GM12878 (cell line): ENCODE measurements at regions not wholly inside any gene's neighbourhood (a gene's known extent, or its start where the extent isn't known, plus 50 kb on each side); places are given as distances from the start of the nearest gene placed in this dataset.

Source experiments
- ATAC-seq: fragments of 200-7000 bp; cut with Tn5 transposase; 3 replicates; pipeline ENCODE4 v1.9.1; 2020; ENCODE audit warnings: mild to moderate bottlenecking, moderate library complexity
- BruUV-seq: library from RNA; stranded (reverse); fragments of 400-500 nt; replicated peaks from 2 replicates; lab custom pipeline; 2021; lab: Mats Ljungman, UMichigan
- CTCF ChIA-PET: fragments of 300-600 bp; sonication (Branson Sonifier 250); formaldehyde crosslinking; extraction: SDS; loops from one replicate; lab custom pipeline; 2021; ENCODE audit warnings: inconsistent platforms; lab: Yijun Ruan, JAX
- POLR2A ChIA-PET: fragments of 350-600 bp; formaldehyde crosslinking; extraction: SDS; loops from one replicate; lab custom pipeline; 2021; ENCODE audit warnings: inconsistent platforms; lab: Charles Lee
- RAD21 ChIA-PET: fragments of 300-600 bp; sonication (Branson Sonifier 250); formaldehyde crosslinking; loops from one replicate; lab custom pipeline; 2023; ENCODE audit warnings: antibody characterized with exemption; ENCODE audit not compliant: unreplicated experiment; lab: Charles Lee
- SMC1A ChIA-PET: fragments of 300-600 bp; sonication (Branson Sonifier 250); formaldehyde crosslinking; loops from one replicate; lab custom pipeline; 2023; ENCODE audit not compliant: unreplicated experiment, uncharacterized antibody; lab: Charles Lee
- DNase-seq: peaks from one replicate; pipeline ENCODE4 v3.0.0-alpha.2; 2011; ENCODE audit warnings: low read depth, low spot score
- FAIRE-seq: peaks from 3 replicates; lab custom pipeline; 2011; peaks lifted over from hg19 to GRCh38; lab: Jason Lieb, UNC
- H2AFZ ChIP-seq: 2 replicates; pipeline ENCODE4 v1.6.0; 2011; ENCODE audit warnings: low read depth, low read length, control low read depth; ENCODE audit not compliant: control insufficient read depth
- H3K27ac ChIP-seq: 2 replicates; pipeline ENCODE4 v1.5.1; 2011; ENCODE audit warnings: control low read depth; ENCODE audit not compliant: control insufficient read depth, insufficient read depth
- H3K27me3 ChIP-seq, 2 experiments: replicated peaks in 1 of 2; 2 replicates each; pipeline versions ENCODE4 v1.6.0 to v1.6.1; 2011; ENCODE audit warnings: low read length in 1 of 2; ENCODE audit not compliant: control insufficient read depth in 2 of 2, insufficient read depth in 2 of 2
- H3K36me3 ChIP-seq, 2 experiments: 2 replicates each; pipeline ENCODE4 v1.5.1; 2011; ENCODE audit warnings: low read length in 1 of 2; ENCODE audit not compliant: control insufficient read depth in 2 of 2, insufficient read depth in 2 of 2
- H3K4me1 ChIP-seq: 2 replicates; pipeline ENCODE4 v1.6.1; 2011; ENCODE audit warnings: mild to moderate bottlenecking, low read length, moderate library complexity, mixed read lengths; ENCODE audit not compliant: control insufficient read depth, insufficient read depth
- H3K4me2 ChIP-seq: 2 replicates; pipeline ENCODE4 v1.6.0; 2011; ENCODE audit warnings: control low read depth; ENCODE audit not compliant: control insufficient read depth, insufficient read depth
- H3K4me3 ChIP-seq: fragments of 200-600 bp; sonication (generic); 2 replicates; pipeline ENCODE4 v1.5.1; 2016
- H3K79me2 ChIP-seq: 2 replicates; pipeline ENCODE4 v1.6.0; 2011; ENCODE audit warnings: low read length; ENCODE audit not compliant: control insufficient read depth, insufficient read depth
- H3K9ac ChIP-seq: 2 replicates; pipeline ENCODE4 v1.8.0; 2011; ENCODE audit warnings: low read length, control low read depth, mixed read lengths; ENCODE audit not compliant: control insufficient read depth, insufficient read depth
- H3K9me3 ChIP-seq: replicated peaks from 3 replicates; pipeline ENCODE4 v1.5.1; 2011; ENCODE audit warnings: mild to moderate bottlenecking, low read length; ENCODE audit not compliant: control insufficient read depth, insufficient read depth
- H4K20me1 ChIP-seq: 2 replicates; pipeline ENCODE4 v1.6.0; 2011; ENCODE audit not compliant: control insufficient read depth, insufficient read depth
- BACH1 ChIP-seq: fragments of 450-650 bp; IDR thresholded peaks from 2 replicates; pipeline ENCODE4 v1.6.1; 2017; ENCODE audit warnings: mild to moderate bottlenecking, borderline replicate concordance
- CBX3 ChIP-seq: fragments of 200-600 bp; sonication (generic); IDR thresholded peaks from 2 replicates; pipeline ENCODE4 v1.6.1; 2016; ENCODE audit warnings: low read depth, borderline replicate concordance
- CHD1 ChIP-seq: IDR thresholded peaks from 2 replicates; pipeline ENCODE4 v1.6.1; 2012; ENCODE audit warnings: low read depth, low read length, improper control_type of control experiment
- CTCF ChIP-seq, 3 experiments: IDR thresholded peaks in 2 of 3; conservative IDR thresholded peaks in 1 of 3; 2 replicates each; pipeline ENCODE4 v1.5.1; 2011; ENCODE audit warnings: low read depth in 3 of 3, low read length in 3 of 3, mild to moderate bottlenecking in 3 of 3, control low read depth in 2 of 3, moderate library complexity in 2 of 3, inconsistent platforms in 1 of 3, mixed read lengths in 1 of 3; ENCODE audit not compliant: control insufficient read depth in 2 of 3, insufficient read depth in 1 of 3; ENCODE audit errors: extremely low read depth in 1 of 3
- EGR1 ChIP-seq, 2 experiments: IDR thresholded peaks; 1 replicate in 1 of 2; 2 replicates in 1 of 2; pipeline ENCODE4 v1.6.1; 2011 to 2012; ENCODE audit warnings: low read depth in 2 of 2, low read length in 2 of 2, borderline replicate concordance in 1 of 2, mild to moderate bottlenecking in 1 of 2, moderate library complexity in 1 of 2
- ETV6 ChIP-seq, 2 experiments: fragments of 450-650 bp in 1 of 2; IDR thresholded peaks in 1 of 2; conservative IDR thresholded peaks in 1 of 2; 2 replicates each; pipeline ENCODE4 v1.6.1; 2014; ENCODE audit warnings: antibody characterized with exemption in 1 of 2, borderline replicate concordance in 1 of 2, low read depth in 1 of 2, mild to moderate bottlenecking in 1 of 2, moderate library complexity in 1 of 2
- HDAC6 ChIP-seq: fragments of 200-600 bp; sonication (generic); IDR thresholded peaks from one replicate; pipeline ENCODE4 v1.8.0; 2017; ENCODE audit warnings: antibody characterized with exemption; ENCODE audit not compliant: unreplicated experiment
- HDGF ChIP-seq: fragments of 450-650 bp; IDR thresholded peaks from 2 replicates; pipeline ENCODE4 v1.6.1; 2016; ENCODE audit warnings: antibody characterized with exemption
- IKZF1 ChIP-seq: fragments of 450-650 bp; conservative IDR thresholded peaks from 2 replicates; pipeline ENCODE4 v1.6.1; 2017; ENCODE audit warnings: antibody characterized with exemption, mild to moderate bottlenecking
- IRF5 ChIP-seq: fragments of 450-650 bp; IDR thresholded peaks from 2 replicates; pipeline ENCODE4 v1.6.1; 2017; ENCODE audit warnings: borderline replicate concordance
- NR2F1 ChIP-seq: fragments of 450-650 bp; conservative IDR thresholded peaks from 2 replicates; pipeline ENCODE4 v1.6.1; 2017; ENCODE audit warnings: mild to moderate bottlenecking
- RB1 ChIP-seq: fragments of 450-650 bp; formaldehyde crosslinking; IDR thresholded peaks from 2 replicates; pipeline ENCODE4 v1.6.1; 2017; ENCODE audit warnings: mild to moderate bottlenecking, borderline replicate concordance
- WGBS: methylation state at CpG from one replicate; pipeline ENCODE4 v1.1.6; 2016; ENCODE audit warnings: low lambda C conversion rate; ENCODE audit not compliant: insufficient replicate concordance, insufficient coverage; ENCODE audit errors: missing lambda C conversion rate; 5-methylcytosine and 5-hydroxymethylcytosine counted together
- in situ Hi-C: fragments of 300-500 bp; cut with MboI; formaldehyde crosslinking; loops from 9 replicates; pipeline ENCODE4 v1.14.3; 2018; ENCODE audit warnings: mixed read lengths
- intact Hi-C: fragments of 100-400 bp; cut with micrococcal nuclease; formaldehyde crosslinking; loops from one replicate; pipeline ENCODE4 v1.14.2; 2022; ENCODE audit not compliant: unreplicated experiment

GRCh38 chr10:78772486-78772885, 296.3 kb upstream of the ZMIZ1 start:
- ChIA-PET SMC1A (interaction anchor here (1.1 kb wide), 1 partner anchor 10 kb away, joined by 3 read pairs; no protein-coding TSS in a partner anchor), CTCF (no interaction called here), POLR2A (no interaction called here), RAD21 (no interaction called here)
- Histone ChIP-seq H3K27ac (no peak overlapping the region), H3K36me3 (no peaks in the 10 kb centered on the region), H3K9me3 (no peaks in the 10 kb centered on the region), H3K4me3 (no peak overlapping the region), H3K4me1 (no peaks in the 10 kb centered on the region), H3K9ac (no peak overlapping the region), H3K79me2 (no peaks in the 10 kb centered on the region), H4K20me1 (no peaks in the 10 kb centered on the region), H2AFZ (no peak overlapping the region), H3K27me3 (peaks cover 0 to 2% of the 10 kb centered on the region in 2 experiments; a peak in 2 of 4 replicates), H3K4me2 (no peak overlapping the region)
- no peak for TF ChIP-seq ETV6 (conservative IDR thresholded peaks at IDR 0.05 in 1 of 2, IDR thresholded peaks at IDR 0.05 in 1 of 2; ENCODE audit: borderline replicate concordance in 1 of 2, low read depth in 1 of 2)
- TF ChIP-seq CHD1, result no peak
- TF ChIP-seq BACH1, result no peak
- no peak for TF ChIP-seq RB1
- WGBS, result 32% methylated on average over 7 of the region's 8 CpGs
- BruUV-seq, result no TSS peak
- DNase-seq (no peak), ATAC-seq (no peak), FAIRE-seq (no peak)
- intact Hi-C loops (no loop called here), in situ Hi-C loops (no loop called here)

- SMC1A ChIA-PET, result no interaction called here
- Histone ChIP-seq H3K27ac (no peak overlapping the region), H3K79me2 (no peaks in the 10 kb centered on the region), H3K4me1 (no peaks in the 10 kb centered on the region), H3K27me3 (peaks cover 0 to 2% of the 10 kb centered on the region in 2 experiments; a peak in 2 of 4 replicates), H3K36me3 (no peaks in the 10 kb centered on the region), H3K4me2 (no peak overlapping the region), H3K9me3 (no peaks in the 10 kb centered on the region), H2AFZ (no peak overlapping the region), H4K20me1 (no peaks in the 10 kb centered on the region), H3K9ac (no peak overlapping the region), H3K4me3 (no peak overlapping the region)
- intact Hi-C loops (no loop called here), in situ Hi-C loops (no loop called here)
- no peak for DNase-seq
- BruUV-seq, result no TSS peak
- no peak for FAIRE-seq
- RAD21 ChIA-PET, result no interaction called here
- POLR2A ChIA-PET, result no interaction called here
- CTCF ChIA-PET, result no interaction called here
- WGBS, result 27% methylated on average over 12 of the region's 12 CpGs
- no peak for ATAC-seq
- TF ChIP-seq EGR1 (IDR thresholded peaks at IDR 0.05; ENCODE audit: borderline replicate concordance in 1 of 2, low read depth in 2 of 2, low read length in 2 of 2) (no peak), NR2F1 (no peak), CTCF (IDR thresholded peaks at IDR 0.05 in 2 of 3, conservative IDR thresholded peaks at IDR 0.05 in 1 of 3; ENCODE audit: control insufficient read depth in 2 of 3, extremely low read depth in 1 of 3, insufficient read depth in 1 of 3, low read depth in 3 of 3, low read length in 3 of 3) (no peak), IRF5 (no peak), CBX3 (no peak), HDAC6 (no peak), IKZF1 (no peak), HDGF (no peak)
Observed at GRCh38 chr10:78772986-78773530, 295.7 kb upstream of the ZMIZ1 start.
